IMR-90 (cell line): ENCODE measurements at regions not wholly inside any gene's neighbourhood (a gene's known extent, or its start where the extent isn't known, plus 50 kb on each side); places are given as distances from the start of the nearest gene placed in this dataset.
"Not testable (repeated sequence)": the region's sequence is repeated elsewhere in the genome, so short reads cannot be mapped to it uniquely, and the experiment has no call there.

ENCODE experiments used
- ATAC-seq: fragments of 200-7000 bp; cut with Tn5 transposase; 2 replicates; pipeline ENCODE4 v1.9.1; 2020; ENCODE audit warnings: low read depth, mild to moderate bottlenecking, moderate library complexity
- BruUV-seq: library from RNA; stranded (reverse); fragments of 400-500 nt; replicated peaks from 2 replicates; lab custom pipeline; 2021; lab: Mats Ljungman, UMichigan
- CTCF ChIA-PET: fragments of 300-600 bp; formaldehyde crosslinking; extraction: SDS; loops from one replicate; lab custom pipeline; 2021; ENCODE audit warnings: antibody characterized with exemption; lab: Yijun Ruan, JAX
- POLR2A ChIA-PET: fragments of 300-600 bp; sonication (Branson Sonifier 250); formaldehyde crosslinking; loops from one replicate; lab custom pipeline; 2022; ENCODE audit warnings: antibody characterized with exemption; ENCODE audit not compliant: unreplicated experiment; lab: Charles Lee
- DNase-seq: peaks from one replicate; pipeline ENCODE4 v3.0.0; 2013
- H2AFZ ChIP-seq: replicated peaks from 2 replicates; pipeline ENCODE3; 2013; ENCODE audit warnings: low read length, mild to moderate bottlenecking; ENCODE audit not compliant: poor library complexity
- H2AK5ac ChIP-seq: 2 replicates; pipeline ENCODE4 v1.6.1; 2013; ENCODE audit warnings: low read depth, low read length, inconsistent platforms
- H2AK9ac ChIP-seq: replicated peaks from 2 replicates; pipeline ENCODE3; 2013; ENCODE audit warnings: mild to moderate bottlenecking, low read depth, low read length, moderate library complexity; ENCODE audit not compliant: poor library complexity
- H2BK120ac ChIP-seq: 2 replicates; pipeline ENCODE4 v1.6.1; 2013; ENCODE audit warnings: low read depth, low read length, inconsistent platforms
- H2BK15ac ChIP-seq: 3 replicates; pipeline ENCODE4 v1.6.1; 2013; ENCODE audit warnings: low read depth, low read length, inconsistent platforms
- H2BK20ac ChIP-seq: 2 replicates; pipeline ENCODE4 v1.6.1; 2013; ENCODE audit warnings: low read depth, mild to moderate bottlenecking, inconsistent platforms, low read length, moderate library complexity
- H2BK5ac ChIP-seq: 2 replicates; pipeline ENCODE4 v1.6.1; 2013; ENCODE audit warnings: mild to moderate bottlenecking, low read depth, low read length, inconsistent platforms; ENCODE audit not compliant: poor library complexity, severe bottlenecking
- H3K14ac ChIP-seq: replicated peaks from 2 replicates; pipeline ENCODE4 v1.6.1; 2013; ENCODE audit warnings: low read depth, low read length, inconsistent platforms
- H3K18ac ChIP-seq: 2 replicates; pipeline ENCODE4 v1.6.1; 2013; ENCODE audit warnings: low read depth, low read length, control low read depth
- H3K23ac ChIP-seq: 2 replicates; pipeline ENCODE4 v1.6.1; 2013; ENCODE audit warnings: low read depth, low read length, inconsistent platforms
- H3K27ac ChIP-seq: 2 replicates; pipeline ENCODE4 v1.5.1; 2013; ENCODE audit warnings: mild to moderate bottlenecking, control low read depth, low read length; ENCODE audit not compliant: insufficient read depth
- H3K27me3 ChIP-seq: 2 replicates; pipeline ENCODE4 v1.6.1; 2013; ENCODE audit warnings: low read length; ENCODE audit not compliant: control insufficient read depth, insufficient read depth
- H3K36me3 ChIP-seq: 2 replicates; pipeline ENCODE4 v1.6.1; 2013; ENCODE audit warnings: low read length, mixed read lengths; ENCODE audit not compliant: control insufficient read depth, insufficient read depth
- H3K4ac ChIP-seq: 2 replicates; pipeline ENCODE4 v1.6.1; 2013; ENCODE audit warnings: low read depth, low read length, inconsistent platforms
- H3K4me1 ChIP-seq: 2 replicates; pipeline ENCODE4 v1.6.1; 2013; ENCODE audit warnings: low read length, mixed read lengths; ENCODE audit not compliant: control insufficient read depth, insufficient read depth
- H3K4me2 ChIP-seq: 2 replicates; pipeline ENCODE4 v1.6.1; 2013; ENCODE audit warnings: low read depth, mild to moderate bottlenecking, control low read depth, low read length, moderate library complexity
- H3K4me3 ChIP-seq: 2 replicates; pipeline ENCODE4 v1.5.1; 2013; ENCODE audit warnings: low read depth, mild to moderate bottlenecking, control low read depth, low read length, moderate library complexity; ENCODE audit not compliant: insufficient read depth
- H3K56ac ChIP-seq: 2 replicates; pipeline ENCODE4 v1.6.1; 2013; ENCODE audit warnings: low read length, inconsistent platforms; ENCODE audit not compliant: insufficient read depth; ENCODE audit errors: extremely low read depth
- H3K79me1 ChIP-seq, 2 experiments: 2 replicates each; pipeline ENCODE4 v1.6.1; 2013; ENCODE audit warnings: low read length in 2 of 2, inconsistent platforms in 1 of 2, low read depth in 1 of 2
- H3K9ac ChIP-seq: 2 replicates; pipeline ENCODE4 v1.6.1; 2013; ENCODE audit warnings: low read depth, low read length, control low read depth
- H3K9me1 ChIP-seq: 2 replicates; pipeline ENCODE4 v1.6.1; 2013; ENCODE audit warnings: low read length, inconsistent platforms; ENCODE audit not compliant: insufficient read depth
- H3K9me3 ChIP-seq: 2 replicates; pipeline ENCODE4 v1.6.1; 2013; ENCODE audit warnings: low read length; ENCODE audit not compliant: control insufficient read depth, insufficient read depth
- H4K20me1 ChIP-seq: 2 replicates; pipeline ENCODE4 v1.6.1; 2013; ENCODE audit warnings: low read length, inconsistent platforms; ENCODE audit not compliant: insufficient read depth
- H4K5ac ChIP-seq: 2 replicates; pipeline ENCODE4 v1.6.1; 2013; ENCODE audit warnings: mild to moderate bottlenecking, low read depth, low read length, control low read depth
- H4K8ac ChIP-seq, 2 experiments: 2 replicates each; pipeline ENCODE4 v1.6.1; 2013; ENCODE audit warnings: low read depth in 2 of 2, low read length in 2 of 2, control low read depth in 1 of 2, inconsistent platforms in 1 of 2
- H4K91ac ChIP-seq: 2 replicates; pipeline ENCODE4 v1.6.1; 2013; ENCODE audit warnings: low read depth, low read length, inconsistent platforms; ENCODE audit not compliant: insufficient read depth
- MAFK ChIP-seq: IDR thresholded peaks from 2 replicates; pipeline ENCODE4 v1.6.1; 2012; ENCODE audit warnings: low read depth, low read length, improper control_type of control experiment
- WGBS, 2 experiments: methylation state at CpG; one replicate each; pipeline versions ENCODE4 v1.1.5 to v1.1.7; 2013; ENCODE audit warnings: missing lambda C conversion rate in 2 of 2; ENCODE audit not compliant: insufficient read length in 1 of 2; ENCODE audit errors: extremely low coverage in 2 of 2; 5-methylcytosine and 5-hydroxymethylcytosine counted together
- dilution Hi-C: fragments of 300-500 bp; cut with HindIII; formaldehyde crosslinking; loops from one replicate; pipeline ENCODE4 v1.14.3; 2018; ENCODE audit warnings: low sequenced_read_pairs; ENCODE audit not compliant: unreplicated experiment
- in situ Hi-C: fragments of 300-500 bp; cut with MboI; formaldehyde crosslinking; loops from 3 replicates; pipeline ENCODE4 v1.14.3; 2019; ENCODE audit warnings: low sequenced_read_pairs, inconsistent platforms, mixed read lengths
- intact Hi-C: fragments of 100-400 bp; cut with micrococcal nuclease; formaldehyde crosslinking; loops from 2 replicates; pipeline ENCODE4 v1.10.0; 2022

- H3K56ac ChIP-seq, H4K91ac ChIP-seq, H3K4me1 ChIP-seq, H3K4ac ChIP-seq, H3K27ac ChIP-seq, H3K27me3 ChIP-seq, H3K14ac ChIP-seq, intact Hi-C loops, H2BK120ac ChIP-seq, in situ Hi-C loops, H4K20me1 ChIP-seq, H2AK9ac ChIP-seq, ATAC-seq, H3K9me1 ChIP-seq, H2AK5ac ChIP-seq, H3K4me3 ChIP-seq, H2AFZ ChIP-seq, H4K5ac ChIP-seq, dilution Hi-C loops, CTCF ChIA-PET, H3K9me3 ChIP-seq, H3K23ac ChIP-seq, H3K18ac ChIP-seq, H4K8ac ChIP-seq, H3K36me3 ChIP-seq, POLR2A ChIA-PET, H2BK15ac ChIP-seq, H2BK20ac ChIP-seq, H3K79me1 ChIP-seq, H3K4me2 ChIP-seq, H3K9ac ChIP-seq, DNase-seq, H2BK5ac ChIP-seq, BruUV-seq: not testable (repeated sequence)
- TF ChIP-seq MAFK: peak; percentile 84
- no CpG with 5 or more reads among the region's 4 CpGs for WGBS, 2 experiments
These were observed 91.8 kb downstream of the GYPE start for GRCh38 chr4:143813431-143814154.

- H2AFZ ChIP-seq, in situ Hi-C loops, H3K27ac ChIP-seq, H3K36me3 ChIP-seq, H3K4ac ChIP-seq, H4K91ac ChIP-seq, H3K9me3 ChIP-seq, H3K18ac ChIP-seq, H2BK5ac ChIP-seq, H3K56ac ChIP-seq, H4K8ac ChIP-seq, H3K79me1 ChIP-seq, H3K4me3 ChIP-seq, H2AK5ac ChIP-seq, H3K23ac ChIP-seq, DNase-seq, H3K4me2 ChIP-seq, H3K9me1 ChIP-seq, H3K4me1 ChIP-seq, BruUV-seq, CTCF ChIA-PET, dilution Hi-C loops, H2AK9ac ChIP-seq, H3K9ac ChIP-seq, POLR2A ChIA-PET, H2BK20ac ChIP-seq, ATAC-seq, H4K5ac ChIP-seq, H3K14ac ChIP-seq, H3K27me3 ChIP-seq, H2BK15ac ChIP-seq, H4K20me1 ChIP-seq, H2BK120ac ChIP-seq: not testable (repeated sequence)
- no CpG with 5 or more reads among the region's 1 CpG for WGBS, 2 experiments
- intact Hi-C loops: loop anchor here (5.0 kb wide), 1 partner anchor 131 kb away; no protein-coding TSS in a partner anchor
These were observed 91.2 kb upstream of the FREM3 start for GRCh38 chr4:143791693-143792092.
